ENCODE measurements at regions not wholly inside any gene's neighbourhood (a gene's known extent, or its start where the extent isn't known, plus 50 kb on each side); places are given as distances from the start of the nearest gene placed in this dataset.

DNA sequence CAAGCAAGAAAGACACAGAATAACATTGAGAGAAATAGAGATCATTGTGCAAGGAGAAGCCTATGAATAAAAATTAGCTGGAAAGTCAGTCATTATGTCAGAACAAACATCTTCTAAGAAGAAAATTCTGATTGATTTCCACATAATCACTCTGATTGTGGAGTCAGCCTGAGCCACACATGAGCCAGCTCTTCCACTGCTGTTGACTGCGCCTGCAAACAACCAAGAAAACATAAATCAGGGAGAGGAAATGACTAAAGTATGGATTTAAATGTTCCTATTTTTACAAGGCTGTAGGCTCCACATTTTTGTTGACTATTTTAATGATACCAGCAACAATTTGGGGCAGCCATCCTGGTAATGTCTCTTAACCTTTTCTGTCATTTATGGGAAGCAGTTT is 962.3 kb downstream of the EFNB2 start:
- TF ChIP-seq CTCF (conservative IDR thresholded peaks at IDR 0.05 in 1 of 2, IDR thresholded peaks at IDR 0.05 in 1 of 2; ENCODE audit: extremely low read depth in 1 of 2, insufficient read depth in 1 of 2, low read depth in 1 of 2, low read length in 2 of 2) (no peak), EZH2 (IDR thresholded peaks at IDR 0.05; ENCODE audit: borderline replicate concordance, low read length) (no peak)

Data from mammary epithelial cell (primary cell).